CD14-positive monocyte (primary cell): ENCODE measurements at regions not wholly inside any gene's neighbourhood (a gene's known extent, or its start where the extent isn't known, plus 50 kb on each side); places are given as distances from the start of the nearest gene placed in this dataset.

Experiments
- DNase-seq, 3 donors: peaks; one replicate each; pipeline ENCODE4 v3.0.0-alpha.2; 2011 to 2022
- H2AFZ ChIP-seq: 2 replicates; pipeline ENCODE4 v1.6.0; 2012; ENCODE audit warnings: mild to moderate bottlenecking, low read depth, low read length, inconsistent platforms; ENCODE audit not compliant: insufficient read depth, poor library complexity, severe bottlenecking
- H3K27ac ChIP-seq, 2 donors: 1 replicate in 1 of 2; 2 replicates in 1 of 2; pipeline ENCODE4 v1.5.1; 2012 to 2013; ENCODE audit warnings: low read length in 2 of 2, control low read depth in 1 of 2, inconsistent platforms in 1 of 2, low read depth in 1 of 2, mild to moderate bottlenecking in 1 of 2
- H3K27me3 ChIP-seq, 2 donors: one replicate each; pipeline versions ENCODE4 v1.6.0 to v1.6.1; 2011 to 2013; ENCODE audit warnings: low read length in 2 of 2; ENCODE audit not compliant: control insufficient read depth in 2 of 2, insufficient read depth in 2 of 2
- H3K36me3 ChIP-seq, 2 donors: replicated peaks in 1 of 2; 1 replicate in 1 of 2; 2 replicates in 1 of 2; pipeline versions ENCODE4 v1.5.1 to v1.6.1; 2012 to 2013; ENCODE audit warnings: low read length in 2 of 2, control low read depth in 1 of 2, inconsistent platforms in 1 of 2, mild to moderate bottlenecking in 1 of 2; ENCODE audit not compliant: insufficient read depth in 2 of 2, control insufficient read depth in 1 of 2
- H3K4me1 ChIP-seq, 2 donors: 1 replicate in 1 of 2; 2 replicates in 1 of 2; pipeline versions ENCODE4 v1.5.1 to v1.6.1; 2012 to 2013; ENCODE audit warnings: low read length in 2 of 2, control low read depth in 1 of 2, inconsistent platforms in 1 of 2, mild to moderate bottlenecking in 1 of 2, moderate library complexity in 1 of 2; ENCODE audit not compliant: insufficient read depth in 2 of 2, control insufficient read depth in 1 of 2
- H3K4me2 ChIP-seq: replicated peaks from 2 replicates; pipeline ENCODE3; 2012; ENCODE audit warnings: low read length, moderate library complexity, mild to moderate bottlenecking; ENCODE audit not compliant: poor library complexity, severe bottlenecking; ENCODE audit errors: extremely low read depth
- H3K4me3 ChIP-seq, 3 experiments: fragments of 200-600 bp in 1 of 3; sonication (generic) in 1 of 3; replicated peaks in 1 of 3; 1 replicate in 2 of 3; 2 replicates in 1 of 3; pipeline ENCODE4 v1.5.1; 2011 to 2013; ENCODE audit warnings: low read length in 3 of 3, mild to moderate bottlenecking in 3 of 3, control low read depth in 2 of 3, low read depth in 2 of 3, inconsistent platforms in 1 of 3, moderate library complexity in 1 of 3
- H3K79me2 ChIP-seq: 2 replicates; pipeline ENCODE4 v1.6.0; 2012; ENCODE audit warnings: mild to moderate bottlenecking, control low read depth, inconsistent platforms, low read length, moderate library complexity; ENCODE audit not compliant: insufficient read depth
- H3K9ac ChIP-seq: 2 replicates; pipeline ENCODE4 v1.6.0; 2017; ENCODE audit warnings: low read length, mild to moderate bottlenecking; ENCODE audit not compliant: insufficient read depth, poor library complexity, severe bottlenecking
- H3K9me3 ChIP-seq, 2 donors: replicated peaks in 1 of 2; 1 replicate in 1 of 2; 2 replicates in 1 of 2; pipeline versions ENCODE4 v1.5.1 to v1.6.1; 2012 to 2013; ENCODE audit warnings: low read length in 2 of 2, control low read depth in 1 of 2; ENCODE audit not compliant: control insufficient read depth in 1 of 2, insufficient read depth in 1 of 2
- H4K20me1 ChIP-seq: 2 replicates; pipeline ENCODE4 v1.6.0; 2012; ENCODE audit warnings: mild to moderate bottlenecking, low read length, control low read depth, moderate library complexity; ENCODE audit not compliant: insufficient read depth
- H3K27ac Mint-ChIP-seq, 7 donors: one replicate each; pipeline ENCODE4 v1.8.0; 2020; ENCODE audit warnings: mild to moderate bottlenecking in 7 of 7, mixed read lengths in 7 of 7, moderate library complexity in 6 of 7, inconsistent platforms in 2 of 7
- H3K27me3 Mint-ChIP-seq, 3 donors: one replicate each; pipeline ENCODE4 v1.8.0; 2021 to 2022; ENCODE audit warnings: low read depth in 3 of 3, mild to moderate bottlenecking in 3 of 3, mixed read lengths in 3 of 3, moderate library complexity in 3 of 3, inconsistent platforms in 1 of 3
- H3K36me3 Mint-ChIP-seq, 2 donors: one replicate each; pipeline ENCODE4 v1.8.0; 2020; ENCODE audit warnings: mixed read lengths in 2 of 2, inconsistent platforms in 1 of 2, mild to moderate bottlenecking in 1 of 2
- H3K4me1 Mint-ChIP-seq: one replicate; pipeline ENCODE4 v1.8.0; 2020; ENCODE audit warnings: mild to moderate bottlenecking, mixed read lengths
- H3K4me3 Mint-ChIP-seq, 2 donors: one replicate each; pipeline ENCODE4 v1.8.0; 2020; ENCODE audit warnings: mild to moderate bottlenecking in 2 of 2, mixed read lengths in 2 of 2, moderate library complexity in 1 of 2
- H3K9me3 Mint-ChIP-seq, 7 donors: one replicate each; pipeline ENCODE4 v1.8.0; 2020 to 2022; ENCODE audit warnings: mixed read lengths in 7 of 7, mild to moderate bottlenecking in 6 of 7, moderate library complexity in 6 of 7, inconsistent platforms in 2 of 7
- WGBS: methylation state at CpG from one replicate; pipeline ENCODE4 v1.1.5; 2013; ENCODE audit warnings: missing lambda C conversion rate; ENCODE audit not compliant: insufficient coverage; 5-methylcytosine and 5-hydroxymethylcytosine counted together
- intact Hi-C, 2 donors: fragments of 100-400 bp; cut with micrococcal nuclease; formaldehyde crosslinking; loops; one replicate each; pipeline versions ENCODE4 v1.15.0 to v1.15.1; 2023
- TF ChIP-seq, protein P1 (sequence below): fragments of 200-600 bp; IDR thresholded peaks from one replicate; pipeline ENCODE4 v1.8.0; 2022; ENCODE audit warnings: antibody characterized with exemption, mild to moderate bottlenecking

DNA sequence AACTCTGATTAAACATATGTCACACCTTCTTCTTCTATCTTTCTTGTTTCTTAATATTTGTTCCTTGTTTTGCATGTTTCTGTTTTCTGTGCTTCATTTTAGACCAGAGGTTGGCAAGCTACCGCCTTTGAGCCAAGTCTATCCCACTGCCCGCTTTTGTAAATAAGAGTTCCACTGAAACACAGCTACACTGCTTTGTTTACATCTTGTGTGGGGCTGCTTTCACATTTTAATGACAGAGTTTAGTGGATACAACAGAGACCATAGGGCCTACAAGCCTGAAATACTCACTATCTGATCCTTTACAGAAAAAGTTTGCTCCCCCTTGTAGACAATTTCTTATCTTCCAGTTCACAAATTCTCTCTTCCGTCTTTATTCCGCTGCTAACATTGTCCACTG, 109.4 kb upstream of the SPACA1 start:
- Histone ChIP-seq H4K20me1 (no peaks in the 10 kb centered on the region), H3K27me3 (no peaks in the 10 kb centered on the region), H3K4me1 (no peaks in the 10 kb centered on the region), H3K9me3 (no peaks in the 10 kb centered on the region), H3K27ac (no peak overlapping the region), H3K9ac (no peak overlapping the region), H3K79me2 (no peaks in the 10 kb centered on the region), H3K4me2 (no peak overlapping the region), H3K4me3 (no peak overlapping the region), H3K36me3 (no peaks in the 10 kb centered on the region), H2AFZ (no peak overlapping the region)
- Mint-ChIP-seq H3K9me3 (peaks cover 0 to 2% (median 0%) of the 10 kb centered on the region in 7 donors), H3K4me1 (no peaks in the 10 kb centered on the region), H3K4me3 (no peak overlapping the region), H3K36me3 (no peaks in the 10 kb centered on the region), H3K27ac (no peak overlapping the region), H3K27me3 (peaks cover 1 to 11% (median 10%) of the 10 kb centered on the region in 3 donors)
- DNase-seq, result no peak
- TF ChIP-seq, protein P1, sequence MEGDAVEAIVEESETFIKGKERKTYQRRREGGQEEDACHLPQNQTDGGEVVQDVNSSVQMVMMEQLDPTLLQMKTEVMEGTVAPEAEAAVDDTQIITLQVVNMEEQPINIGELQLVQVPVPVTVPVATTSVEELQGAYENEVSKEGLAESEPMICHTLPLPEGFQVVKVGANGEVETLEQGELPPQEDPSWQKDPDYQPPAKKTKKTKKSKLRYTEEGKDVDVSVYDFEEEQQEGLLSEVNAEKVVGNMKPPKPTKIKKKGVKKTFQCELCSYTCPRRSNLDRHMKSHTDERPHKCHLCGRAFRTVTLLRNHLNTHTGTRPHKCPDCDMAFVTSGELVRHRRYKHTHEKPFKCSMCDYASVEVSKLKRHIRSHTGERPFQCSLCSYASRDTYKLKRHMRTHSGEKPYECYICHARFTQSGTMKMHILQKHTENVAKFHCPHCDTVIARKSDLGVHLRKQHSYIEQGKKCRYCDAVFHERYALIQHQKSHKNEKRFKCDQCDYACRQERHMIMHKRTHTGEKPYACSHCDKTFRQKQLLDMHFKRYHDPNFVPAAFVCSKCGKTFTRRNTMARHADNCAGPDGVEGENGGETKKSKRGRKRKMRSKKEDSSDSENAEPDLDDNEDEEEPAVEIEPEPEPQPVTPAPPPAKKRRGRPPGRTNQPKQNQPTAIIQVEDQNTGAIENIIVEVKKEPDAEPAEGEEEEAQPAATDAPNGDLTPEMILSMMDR, result no peak
- no CpG with 5 or more reads among the region's 4 CpGs for WGBS
- intact Hi-C loops, result no loop called here

GRCh38 chr6:87936065-87936464, 111.6 kb upstream of the SPACA1 start:
- no peak for DNase-seq
- 92% methylated on average over 9 of the region's 9 CpGs for WGBS
- Histone ChIP-seq H3K4me3 (no peak overlapping the region), H3K4me1 (no peaks in the 10 kb centered on the region), H3K27ac (no peak overlapping the region), H3K36me3 (no peaks in the 10 kb centered on the region), H3K4me2 (no peak overlapping the region), H4K20me1 (no peaks in the 10 kb centered on the region), H3K9me3 (no peaks in the 10 kb centered on the region), H3K27me3 (no peaks in the 10 kb centered on the region), H2AFZ (no peak overlapping the region), H3K79me2 (no peaks in the 10 kb centered on the region), H3K9ac (no peak overlapping the region)
- intact Hi-C loops, result no loop called here
- peaks cover 0 to 2% (median 0%) of the 10 kb centered on the region in 7 donors for H3K9me3 Mint-ChIP-seq
- TF ChIP-seq, protein P1, result no peak
- no peak overlapping the region for H3K4me3 Mint-ChIP-seq
- peaks cover 0 to 8% (median 8%) of the 10 kb centered on the region in 3 donors for H3K27me3 Mint-ChIP-seq
- no peak overlapping the region for H3K27ac Mint-ChIP-seq
- no peaks in the 10 kb centered on the region for H3K4me1 Mint-ChIP-seq
- H3K36me3 Mint-ChIP-seq, result no peaks in the 10 kb centered on the region
